ENCODE measurements at regions not wholly inside any gene's neighbourhood (a gene's known extent, or its start where the extent isn't known, plus 50 kb on each side); places are given as distances from the start of the nearest gene placed in this dataset.

DNA sequence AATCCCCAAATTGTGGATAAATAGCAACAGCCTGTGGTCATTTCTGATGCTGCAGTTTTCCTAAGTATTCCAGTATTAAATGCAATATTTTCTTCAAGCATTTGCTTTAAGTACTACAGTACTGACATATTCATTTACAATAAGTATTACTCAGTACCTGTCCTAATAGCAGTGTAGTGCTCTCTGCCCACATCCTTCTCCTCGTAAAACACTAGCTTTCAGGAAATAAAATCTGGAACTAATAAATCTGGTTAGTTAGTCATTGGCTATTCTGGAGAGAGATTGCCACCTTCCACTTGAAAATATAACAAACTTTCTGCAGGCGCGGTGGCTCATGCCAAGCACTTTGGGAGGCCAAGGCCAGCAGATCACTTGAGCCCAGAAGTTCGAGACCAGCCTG lies 441.5 kb downstream of the PRKD1 start:
- DNase-seq: no peak

DNA sequence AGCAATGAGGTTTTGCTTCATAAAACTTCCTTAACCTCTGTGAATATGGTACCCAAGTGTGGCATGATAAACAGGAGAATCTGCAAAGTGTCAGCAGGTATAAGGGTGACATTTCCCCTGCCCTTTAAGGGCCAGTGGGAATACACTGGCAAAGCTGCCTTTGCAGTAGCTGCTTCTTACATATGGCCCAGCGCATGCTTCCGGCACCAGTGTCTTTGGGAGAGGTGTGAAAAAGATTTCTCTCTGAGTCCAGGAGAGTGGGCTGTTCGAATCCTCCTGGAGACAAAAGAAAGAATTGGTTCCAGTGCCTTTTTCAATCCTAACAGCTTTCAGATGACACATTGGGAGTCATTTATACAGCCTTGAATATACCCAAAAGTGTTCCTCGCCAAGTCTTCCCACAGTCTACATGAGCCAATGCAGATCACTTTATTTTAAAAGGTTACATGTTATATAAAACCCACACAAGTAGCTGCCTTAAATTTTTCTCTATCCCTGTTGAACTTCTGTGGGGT lies 437.7 kb downstream of the PRKD1 start:
- no peak for DNase-seq

DNA sequence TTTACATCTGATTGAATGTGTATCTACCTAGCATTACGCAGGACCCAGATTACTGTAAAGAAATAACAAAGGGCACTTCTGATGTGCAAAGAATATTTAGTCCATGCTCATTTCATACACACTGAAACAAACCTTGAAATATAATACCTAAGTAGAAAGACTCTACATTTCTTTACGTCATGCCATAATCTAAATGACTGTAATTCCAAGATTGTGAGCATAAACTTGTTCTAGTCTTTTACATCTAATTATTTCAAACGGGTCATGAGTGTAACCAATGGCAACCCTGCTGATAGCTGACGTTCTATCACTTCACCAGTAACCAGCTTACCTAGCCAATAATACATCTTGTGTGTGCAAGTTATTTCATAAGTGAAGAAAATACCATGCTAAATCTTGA lies 433.8 kb downstream of the PRKD1 start:
- no peak for DNase-seq

DNA sequence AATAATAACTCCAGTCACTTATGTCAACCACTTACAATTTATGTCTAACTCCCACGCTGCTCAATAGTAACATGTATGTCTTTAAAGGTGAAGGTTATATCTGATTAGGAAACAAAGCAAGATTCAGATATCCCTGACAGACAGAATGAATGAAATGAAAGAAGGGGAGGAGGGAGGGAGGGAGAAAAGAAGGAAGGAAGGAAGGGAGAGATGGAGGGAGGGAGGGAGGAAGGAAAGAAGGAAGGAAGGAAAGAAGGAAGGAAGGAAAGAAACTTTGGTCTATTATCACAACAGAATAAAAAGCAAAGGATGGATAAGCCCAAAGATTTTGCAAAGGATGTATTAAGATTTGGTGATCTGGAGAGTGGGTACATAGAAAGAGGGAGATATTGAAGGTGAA lies 433.3 kb downstream of the PRKD1 start:
- no peak for DNase-seq

DNA sequence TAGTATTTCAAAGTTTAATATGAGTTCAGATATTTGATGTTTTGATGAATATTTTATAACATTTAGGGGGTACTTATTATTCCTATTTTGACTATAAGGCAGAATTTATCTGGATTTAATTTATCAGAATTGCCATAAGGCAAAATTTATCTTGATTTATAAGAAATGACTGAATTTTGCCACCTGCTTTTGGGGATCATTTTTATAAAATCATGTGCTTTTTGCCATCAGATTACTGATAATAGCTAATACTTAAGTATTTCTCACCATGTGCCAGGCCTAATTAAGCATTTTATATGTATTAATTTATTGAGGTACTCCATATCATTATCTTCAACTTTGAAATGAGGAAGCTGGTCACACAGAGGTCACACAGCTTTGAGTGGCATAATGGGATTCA lies 423.7 kb downstream of the PRKD1 start:
- DNase-seq: no peak

DNA sequence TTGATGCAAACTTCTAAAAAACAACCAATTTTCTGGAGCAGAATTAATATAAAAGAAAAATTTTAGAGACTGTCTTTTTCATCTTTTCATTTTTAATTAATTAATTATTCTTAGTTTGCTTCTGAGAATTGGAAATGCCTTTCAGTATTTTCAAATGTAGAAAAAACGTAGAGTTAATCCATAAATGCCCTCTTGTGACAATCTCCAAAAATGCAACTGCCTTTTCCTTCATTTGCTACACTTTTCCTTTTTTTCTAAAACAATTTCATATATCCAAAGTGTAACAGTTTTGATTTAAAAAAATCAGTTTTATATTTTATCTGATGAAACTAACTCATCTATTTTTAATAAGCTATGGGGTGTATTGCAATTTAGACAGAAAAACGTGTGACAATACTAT lies 409.3 kb downstream of the PRKD1 start:
- no peak for DNase-seq

DNA sequence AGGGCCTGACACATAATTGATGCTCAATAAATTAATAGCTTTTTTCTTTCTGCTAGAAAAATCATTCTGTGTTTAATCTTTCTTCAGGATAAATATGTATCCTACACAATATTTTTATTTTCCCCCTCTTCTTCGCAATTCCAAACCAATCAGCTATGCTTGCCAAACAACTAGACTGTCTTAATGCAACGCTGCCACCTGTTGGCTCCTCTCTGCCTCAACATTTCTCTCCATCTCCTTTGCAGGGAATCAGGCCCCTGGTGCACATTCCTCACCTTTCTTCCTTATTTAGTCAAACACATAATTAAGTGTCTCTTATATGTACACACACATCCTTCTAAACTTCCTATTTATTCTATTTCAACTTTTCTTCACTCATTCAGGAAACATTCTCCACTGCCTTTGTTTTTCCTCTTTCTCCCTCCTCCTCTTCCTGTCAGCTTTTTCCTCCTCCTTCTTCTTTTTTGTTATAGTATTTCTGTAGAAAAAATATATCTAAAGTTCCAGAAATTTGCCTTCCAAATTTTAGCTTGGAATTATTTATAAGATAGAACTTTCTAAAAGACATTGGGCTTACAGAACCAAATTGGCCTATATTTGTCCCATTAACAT lies 406.0 kb downstream of the PRKD1 start:
- no peak for DNase-seq

Data from CD4-positive, alpha-beta T cell treated with Interferon gamma for 1 hour (primary cell).